Sigmoid colon (tissue), 4 donors: ENCODE measurements at regions not wholly inside any gene's neighbourhood (a gene's known extent, or its start where the extent isn't known, plus 50 kb on each side); places are given as distances from the start of the nearest gene placed in this dataset.

Experiments
- CTCF ChIP-seq, 4 experiments: fragments of 450-650 bp in 3 of 4; fragments of 200-600 bp in 1 of 4; IDR thresholded peaks; one replicate each; pipeline ENCODE4 v1.5.1; 2016 to 2019; ENCODE audit warnings: antibody characterized with exemption in 4 of 4, mild to moderate bottlenecking in 3 of 4, moderate library complexity in 2 of 4
- POLR2AphosphoS5 ChIP-seq, 4 donors: sonication (generic); formaldehyde crosslinking; IDR thresholded peaks; one replicate each; pipeline ENCODE4 v1.6.1; 2017; ENCODE audit warnings: antibody characterized with exemption in 4 of 4

- TF ChIP-seq CTCF (IDR thresholded peaks at IDR 0.05) (no peak), POLR2AphosphoS5 (IDR thresholded peaks at IDR 0.05) (no peak)
Measured at GRCh38 chr17:77837917-77838316, 120.6 kb upstream of the TNRC6C start.
